Fibroblast of the aortic adventitia (primary cell): ENCODE measurements at regions not wholly inside any gene's neighbourhood (a gene's known extent, or its start where the extent isn't known, plus 50 kb on each side); places are given as distances from the start of the nearest gene placed in this dataset.

Source experiments
- DNase-seq: peaks from one replicate; pipeline ENCODE4 v3.0.0-alpha.2; 2010; ENCODE audit warnings: low read depth
- H3K4me3 ChIP-seq: 2 replicates; pipeline ENCODE4 v1.5.1; 2011; ENCODE audit warnings: low read depth, mild to moderate bottlenecking, control low read depth, low read length, moderate library complexity
- CTCF ChIP-seq: IDR thresholded peaks from 2 replicates; pipeline ENCODE4 v1.5.1; 2011; ENCODE audit warnings: mild to moderate bottlenecking, low read length, control low read depth, inconsistent platforms; ENCODE audit not compliant: insufficient read depth

GRCh38 chr4:4922441-4922840 lies 63.0 kb downstream of the MSX1 start:
- DNase-seq = no peak
- no peak overlapping the region for H3K4me3 ChIP-seq
- TF ChIP-seq CTCF = no peak

GRCh38 chr4:4923201-4923600 lies 63.7 kb downstream of the MSX1 start:
- no peak overlapping the region for H3K4me3 ChIP-seq
- no peak for TF ChIP-seq CTCF
- no peak for DNase-seq

- no peak for DNase-seq
- no peak for TF ChIP-seq CTCF
- H3K4me3 ChIP-seq = no peak overlapping the region
Measured at GRCh38 chr4:4930677-4931076, 71.2 kb downstream of the MSX1 start.

GRCh38 chr4:4935974-4936373 lies 76.5 kb downstream of the MSX1 start:
- no peak for TF ChIP-seq CTCF
- no peak overlapping the region for H3K4me3 ChIP-seq
- DNase-seq = no peak

- no peak for DNase-seq
- TF ChIP-seq CTCF = no peak
- no peak overlapping the region for H3K4me3 ChIP-seq
Measured at GRCh38 chr4:4937926-4938325, 78.5 kb downstream of the MSX1 start.

- no peak for DNase-seq
- no peak for TF ChIP-seq CTCF
- no peak overlapping the region for H3K4me3 ChIP-seq
Measured at GRCh38 chr4:4941751-4942150, 77.5 kb downstream of the CYTL1 start.

- DNase-seq = no peak
- H3K4me3 ChIP-seq = no peak overlapping the region
- no peak for TF ChIP-seq CTCF
Measured at GRCh38 chr4:4942658-4943057, 76.6 kb downstream of the CYTL1 start.
